ENCODE measurements at regions not wholly inside any gene's neighbourhood (a gene's known extent, or its start where the extent isn't known, plus 50 kb on each side); places are given as distances from the start of the nearest gene placed in this dataset.

GRCh38 chr3:159216311-159216710 lies 414.5 kb downstream of the MFSD1 start:
- H3K27me3 Mint-ChIP-seq (ENCODE audit: unreplicated experiment): no peaks in the 10 kb centered on the region
- DNase-seq: no peak
- H3K9me3 Mint-ChIP-seq (ENCODE audit: unreplicated experiment): no peaks in the 10 kb centered on the region
- no peak overlapping the region for H3K4me3 Mint-ChIP-seq (ENCODE audit: unreplicated experiment)
- H3K4me1 Mint-ChIP-seq (ENCODE audit: low read depth, unreplicated experiment): no peaks in the 10 kb centered on the region
- TF ChIP-seq CTCF (IDR thresholded peaks at IDR 0.05; ENCODE audit: partially characterized antibody, unreplicated experiment): no peak
- H3K27ac Mint-ChIP-seq (ENCODE audit: unreplicated experiment): no peak overlapping the region
- no peaks in the 10 kb centered on the region for H3K36me3 Mint-ChIP-seq (ENCODE audit: unreplicated experiment)

- Mint-ChIP-seq H3K27ac (ENCODE audit: unreplicated experiment) (no peak overlapping the region), H3K27me3 (ENCODE audit: unreplicated experiment) (no peaks in the 10 kb centered on the region), H3K4me1 (ENCODE audit: low read depth, unreplicated experiment) (no peaks in the 10 kb centered on the region), H3K9me3 (ENCODE audit: unreplicated experiment) (no peaks in the 10 kb centered on the region), H3K4me3 (ENCODE audit: unreplicated experiment) (no peak overlapping the region), H3K36me3 (ENCODE audit: unreplicated experiment) (no peaks in the 10 kb centered on the region)
- no peak for DNase-seq
- TF ChIP-seq CTCF (IDR thresholded peaks at IDR 0.05; ENCODE audit: partially characterized antibody, unreplicated experiment): no peak
Observed at GRCh38 chr3:159219231-159219630, 417.4 kb downstream of the MFSD1 start.

- Mint-ChIP-seq H3K4me1 (ENCODE audit: low read depth, unreplicated experiment) (no peaks in the 10 kb centered on the region), H3K4me3 (ENCODE audit: unreplicated experiment) (no peak overlapping the region), H3K36me3 (ENCODE audit: unreplicated experiment) (no peaks in the 10 kb centered on the region), H3K9me3 (ENCODE audit: unreplicated experiment) (no peaks in the 10 kb centered on the region), H3K27me3 (ENCODE audit: unreplicated experiment) (no peaks in the 10 kb centered on the region), H3K27ac (ENCODE audit: unreplicated experiment) (no peak overlapping the region)
- no peak for TF ChIP-seq CTCF (IDR thresholded peaks at IDR 0.05; ENCODE audit: partially characterized antibody, unreplicated experiment)
- no peak for DNase-seq
Observed at GRCh38 chr3:159221335-159221734, 419.5 kb downstream of the MFSD1 start.

DNA sequence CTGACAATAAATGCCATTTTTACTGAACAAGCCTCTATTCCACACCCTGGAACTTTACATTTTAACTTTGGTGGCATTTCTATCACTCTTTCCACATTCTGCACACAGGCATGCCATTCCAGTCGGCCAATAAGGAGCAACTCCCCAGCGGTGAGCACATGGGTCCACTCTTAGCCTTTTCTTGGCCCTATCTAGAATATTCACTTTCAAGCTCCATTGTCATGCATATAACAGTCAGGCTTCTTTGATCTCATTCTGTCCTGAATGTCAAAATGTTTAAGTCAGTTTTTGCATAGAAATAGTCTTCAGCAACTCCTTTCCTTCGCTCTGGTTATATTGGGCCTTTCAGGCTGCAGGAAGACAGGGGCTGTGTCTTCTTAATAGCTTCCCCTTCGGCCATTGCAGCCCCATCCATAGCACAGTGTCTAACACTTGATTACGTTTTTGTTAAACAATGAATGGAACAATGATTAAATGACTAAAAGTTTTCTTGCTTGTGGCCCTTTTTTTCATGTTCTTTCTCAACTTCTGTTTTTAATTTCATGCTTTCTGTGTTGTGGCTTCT lies 427.3 kb downstream of the MFSD1 start:
- Mint-ChIP-seq H3K9me3 (ENCODE audit: unreplicated experiment) (no peaks in the 10 kb centered on the region), H3K27me3 (ENCODE audit: unreplicated experiment) (no peaks in the 10 kb centered on the region), H3K4me3 (ENCODE audit: unreplicated experiment) (no peak overlapping the region), H3K27ac (ENCODE audit: unreplicated experiment) (no peak overlapping the region), H3K4me1 (ENCODE audit: low read depth, unreplicated experiment) (no peaks in the 10 kb centered on the region), H3K36me3 (ENCODE audit: unreplicated experiment) (no peaks in the 10 kb centered on the region)
- DNase-seq: no peak
- TF ChIP-seq CTCF (IDR thresholded peaks at IDR 0.05; ENCODE audit: partially characterized antibody, unreplicated experiment): no peak

DNA sequence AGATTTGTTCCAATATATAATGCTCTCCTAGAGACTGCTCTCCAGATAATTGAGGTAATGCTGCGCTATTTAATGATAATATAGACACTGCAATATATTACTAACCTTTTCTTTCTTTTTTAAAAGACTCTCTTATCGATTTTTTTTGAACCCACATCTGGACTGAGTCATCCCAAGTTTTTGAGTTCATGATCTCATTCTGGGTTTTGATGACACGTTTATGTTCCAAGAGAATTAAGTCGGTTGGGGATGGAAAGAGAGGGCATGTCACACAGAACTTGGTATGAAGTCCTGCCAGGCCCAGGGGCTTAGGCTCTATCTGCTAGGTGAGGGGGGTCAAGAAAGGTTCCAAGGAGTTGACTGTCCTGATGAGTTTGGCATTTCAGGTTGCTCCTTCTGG lies 431.1 kb downstream of the MFSD1 start:
- Mint-ChIP-seq H3K4me1 (ENCODE audit: low read depth, unreplicated experiment) (no peaks in the 10 kb centered on the region), H3K9me3 (ENCODE audit: unreplicated experiment) (no peaks in the 10 kb centered on the region), H3K27me3 (ENCODE audit: unreplicated experiment) (no peaks in the 10 kb centered on the region), H3K4me3 (ENCODE audit: unreplicated experiment) (no peak overlapping the region), H3K36me3 (ENCODE audit: unreplicated experiment) (no peaks in the 10 kb centered on the region), H3K27ac (ENCODE audit: unreplicated experiment) (no peak overlapping the region)
- no peak for DNase-seq
- TF ChIP-seq CTCF (IDR thresholded peaks at IDR 0.05; ENCODE audit: partially characterized antibody, unreplicated experiment): no peak
